WTC11 (cell line): ENCODE measurements at regions not wholly inside any gene's neighbourhood (a gene's known extent, or its start where the extent isn't known, plus 50 kb on each side); places are given as distances from the start of the nearest gene placed in this dataset.

Experiments
- CREB1 ChIP-seq: sonication (generic); formaldehyde crosslinking; IDR thresholded peaks from 2 replicates; pipeline ENCODE4 v1.8.0; 2023; ENCODE audit warnings: mild to moderate bottlenecking, missing genetic modification reagents
- CTCF ChIP-seq: fragments of 200-600 bp; IDR thresholded peaks from 2 replicates; pipeline ENCODE4 v1.8.0; 2022; ENCODE audit warnings: antibody characterized with exemption
- ELF4 ChIP-seq: sonication (generic); formaldehyde crosslinking; IDR thresholded peaks from 2 replicates; pipeline ENCODE4 v1.8.1; 2022; ENCODE audit warnings: low read depth, mild to moderate bottlenecking, moderate library complexity, missing genetic modification reagents
- MAX ChIP-seq: sonication (generic); formaldehyde crosslinking; IDR thresholded peaks from 2 replicates; pipeline ENCODE4 v1.8.0; 2022; ENCODE audit warnings: mild to moderate bottlenecking, missing genetic modification reagents
- NR2C2 ChIP-seq: sonication (generic); formaldehyde crosslinking; IDR thresholded peaks from 2 replicates; pipeline ENCODE4 v1.8.0; 2022; ENCODE audit warnings: mild to moderate bottlenecking, missing genetic modification reagents
- ZBTB21 ChIP-seq: sonication (generic); formaldehyde crosslinking; IDR thresholded peaks from 2 replicates; pipeline ENCODE4 v1.8.1; 2023; ENCODE audit warnings: mild to moderate bottlenecking, missing genetic modification reagents, borderline replicate concordance
- ZNF121 ChIP-seq: sonication (generic); formaldehyde crosslinking; IDR thresholded peaks from 2 replicates; pipeline ENCODE4 v1.8.0; 2023; ENCODE audit warnings: missing genetic modification reagents
- ZNF263 ChIP-seq: sonication (generic); formaldehyde crosslinking; IDR thresholded peaks from 2 replicates; pipeline ENCODE4 v1.8.1; 2022; ENCODE audit warnings: low read depth, mild to moderate bottlenecking, moderate library complexity, missing genetic modification reagents
- ZNF532 ChIP-seq: fragments of 250-450 bp; sonication (Bioruptor Pico); IDR thresholded peaks from 2 replicates; pipeline ENCODE4 v1.9.0; 2021; ENCODE audit warnings: mild to moderate bottlenecking, borderline replicate concordance
- TF ChIP-seq, protein P1 (sequence below): sonication (generic); formaldehyde crosslinking; IDR thresholded peaks from 2 replicates; pipeline ENCODE4 v1.8.1; 2022; ENCODE audit warnings: mild to moderate bottlenecking, moderate library complexity, missing genetic modification reagents
- TF ChIP-seq, protein P2 (sequence below): sonication (generic); formaldehyde crosslinking; IDR thresholded peaks from 2 replicates; pipeline ENCODE4 v1.8.0; 2023; ENCODE audit warnings: missing genetic modification reagents

- TF ChIP-seq ZNF121 (CRISPR knock-in tag) (no peak), MAX (CRISPR knock-in tag) (no peak), CTCF (no peak), ZNF532 (CRISPR knock-in tag) (no peak), ELF4 (CRISPR knock-in tag) (no peak), ZNF263 (CRISPR knock-in tag) (no peak), CREB1 (CRISPR knock-in tag) (no peak), NR2C2 (CRISPR knock-in tag) (no peak), ZBTB21 (CRISPR knock-in tag) (no peak)
- TF ChIP-seq, protein P1, sequence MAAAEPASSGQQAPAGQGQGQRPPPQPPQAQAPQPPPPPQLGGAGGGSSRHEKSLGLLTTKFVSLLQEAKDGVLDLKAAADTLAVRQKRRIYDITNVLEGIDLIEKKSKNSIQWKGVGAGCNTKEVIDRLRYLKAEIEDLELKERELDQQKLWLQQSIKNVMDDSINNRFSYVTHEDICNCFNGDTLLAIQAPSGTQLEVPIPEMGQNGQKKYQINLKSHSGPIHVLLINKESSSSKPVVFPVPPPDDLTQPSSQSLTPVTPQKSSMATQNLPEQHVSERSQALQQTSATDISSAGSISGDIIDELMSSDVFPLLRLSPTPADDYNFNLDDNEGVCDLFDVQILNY, result no peak
- TF ChIP-seq, protein P2, sequence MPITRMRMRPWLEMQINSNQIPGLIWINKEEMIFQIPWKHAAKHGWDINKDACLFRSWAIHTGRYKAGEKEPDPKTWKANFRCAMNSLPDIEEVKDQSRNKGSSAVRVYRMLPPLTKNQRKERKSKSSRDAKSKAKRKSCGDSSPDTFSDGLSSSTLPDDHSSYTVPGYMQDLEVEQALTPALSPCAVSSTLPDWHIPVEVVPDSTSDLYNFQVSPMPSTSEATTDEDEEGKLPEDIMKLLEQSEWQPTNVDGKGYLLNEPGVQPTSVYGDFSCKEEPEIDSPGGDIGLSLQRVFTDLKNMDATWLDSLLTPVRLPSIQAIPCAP (CRISPR knock-in tag), result no peak
Measured at GRCh38 chr6:159095616-159096015, 50.8 kb upstream of the TAGAP start.
